ENCODE measurements at regions not wholly inside any gene's neighbourhood (a gene's known extent, or its start where the extent isn't known, plus 50 kb on each side); places are given as distances from the start of the nearest gene placed in this dataset.

DNA sequence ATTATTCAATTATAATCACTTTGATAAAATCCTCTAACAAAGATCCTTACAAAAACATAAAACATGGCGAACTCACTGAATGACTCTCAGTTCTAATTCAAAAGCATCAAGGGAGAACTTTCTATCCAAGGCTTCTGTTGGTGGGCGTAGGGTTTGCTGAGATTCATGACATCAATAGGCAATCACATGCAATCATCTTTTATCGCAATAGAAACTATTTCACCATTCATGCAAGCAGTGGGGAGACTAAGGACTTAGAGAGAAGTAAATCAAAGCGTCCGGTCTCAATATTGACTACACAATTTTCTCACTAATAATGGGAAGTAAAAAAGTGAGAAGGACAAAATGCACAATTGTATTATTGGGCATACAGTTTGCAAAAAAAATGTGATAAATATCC lies 168.7 kb downstream of the SCG2 start:
- H3K4me1 ChIP-seq (ENCODE audit: insufficient read depth, low read length) = no peaks in the 10 kb centered on the region
- no peak overlapping the region for H3K4me2 ChIP-seq (ENCODE audit: low read length)
- DNase-seq = no peak
- ATAC-seq = no peak
- H3K4me3 ChIP-seq (ENCODE audit: low read length) = no peak overlapping the region
- H3K79me2 ChIP-seq (ENCODE audit: low read length) = no peaks in the 10 kb centered on the region
- H3K27me3 ChIP-seq (ENCODE audit: low read length) = no peaks in the 10 kb centered on the region
- no peaks in the 10 kb centered on the region for H3F3A ChIP-seq (ENCODE audit: low read length, unreplicated experiment)
- no peak overlapping the region for H2AFZ ChIP-seq (ENCODE audit: low read length)
- H3K36me3 ChIP-seq (ENCODE audit: low read depth, low read length) = no peaks in the 10 kb centered on the region
- ChIA-PET CTCF (no interaction called here), POLR2A (ENCODE audit: unreplicated experiment) (no interaction called here)
- no peak overlapping the region for H3K9ac ChIP-seq (ENCODE audit: low read length)
- BruUV-seq (replicated peaks) = no TSS peak
- no peaks in the 10 kb centered on the region for H3K9me2 ChIP-seq (replicated peaks; ENCODE audit: low read length)
- H3K27ac ChIP-seq (ENCODE audit: low read length) = no peak overlapping the region
- no peaks in the 10 kb centered on the region for H3K9me3 ChIP-seq (ENCODE audit: low read length)
- H4K20me1 ChIP-seq (ENCODE audit: low read length) = no peaks in the 10 kb centered on the region
- intact Hi-C loops (cut with micrococcal nuclease) = no loop called here
- no peak for TF ChIP-seq EZH2 (IDR thresholded peaks at IDR 0.05; ENCODE audit: low read length, unreplicated experiment)
- no peak for TF ChIP-seq EZH2phosphoT487 (IDR thresholded peaks at IDR 0.05; ENCODE audit: borderline replicate concordance, low read length)
- TF ChIP-seq CTCF (conservative IDR thresholded peaks at IDR 0.05; ENCODE audit: low read depth, low read length) = no peak

GRCh38 chr2:223437788-223438187 lies 164.4 kb downstream of the SCG2 start:
- H3K27ac ChIP-seq (ENCODE audit: low read length) = no peak overlapping the region
- DNase-seq = no peak
- no peaks in the 10 kb centered on the region for H3K9me3 ChIP-seq (ENCODE audit: low read length)
- no peaks in the 10 kb centered on the region for H3K79me2 ChIP-seq (ENCODE audit: low read length)
- ChIA-PET POLR2A (ENCODE audit: unreplicated experiment) (no interaction called here), CTCF (no interaction called here)
- no peak overlapping the region for H2AFZ ChIP-seq (ENCODE audit: low read length)
- H3K36me3 ChIP-seq (ENCODE audit: low read depth, low read length) = no peaks in the 10 kb centered on the region
- no peaks in the 10 kb centered on the region for H3K9me2 ChIP-seq (replicated peaks; ENCODE audit: low read length)
- H3K4me2 ChIP-seq (ENCODE audit: low read length) = no peak overlapping the region
- no TSS peak for BruUV-seq (replicated peaks)
- intact Hi-C loops (cut with micrococcal nuclease) = no loop called here
- no peak for TF ChIP-seq EZH2phosphoT487 (IDR thresholded peaks at IDR 0.05; ENCODE audit: borderline replicate concordance, low read length)
- TF ChIP-seq CTCF (conservative IDR thresholded peaks at IDR 0.05; ENCODE audit: low read depth, low read length) = no peak
- H3K4me1 ChIP-seq (ENCODE audit: insufficient read depth, low read length) = no peaks in the 10 kb centered on the region
- H3F3A ChIP-seq (ENCODE audit: low read length, unreplicated experiment) = no peaks in the 10 kb centered on the region
- H3K9ac ChIP-seq (ENCODE audit: low read length) = no peak overlapping the region
- no peak overlapping the region for H3K4me3 ChIP-seq (ENCODE audit: low read length)
- H3K27me3 ChIP-seq (ENCODE audit: low read length) = no peaks in the 10 kb centered on the region
- H4K20me1 ChIP-seq (ENCODE audit: low read length) = no peaks in the 10 kb centered on the region
- ATAC-seq = no peak

- no peak for ATAC-seq
- intact Hi-C loops (cut with micrococcal nuclease) = no loop called here
- DNase-seq = no peak
- Histone ChIP-seq H3F3A (ENCODE audit: low read length, unreplicated experiment) (no peaks in the 10 kb centered on the region), H2AFZ (ENCODE audit: low read length) (no peak overlapping the region), H3K9me3 (ENCODE audit: low read length) (no peaks in the 10 kb centered on the region), H3K9ac (ENCODE audit: low read length) (no peak overlapping the region), H3K4me3 (ENCODE audit: low read length) (no peak overlapping the region), H3K4me1 (ENCODE audit: insufficient read depth, low read length) (no peaks in the 10 kb centered on the region), H4K20me1 (ENCODE audit: low read length) (no peaks in the 10 kb centered on the region), H3K4me2 (ENCODE audit: low read length) (no peak overlapping the region), H3K9me2 (replicated peaks; ENCODE audit: low read length) (no peaks in the 10 kb centered on the region), H3K79me2 (ENCODE audit: low read length) (no peaks in the 10 kb centered on the region), H3K27ac (ENCODE audit: low read length) (no peak overlapping the region), H3K36me3 (ENCODE audit: low read depth, low read length) (no peaks in the 10 kb centered on the region), H3K27me3 (ENCODE audit: low read length) (no peaks in the 10 kb centered on the region)
- BruUV-seq (replicated peaks) = no TSS peak
- CTCF ChIA-PET = no interaction called here
- POLR2A ChIA-PET (ENCODE audit: unreplicated experiment) = no interaction called here
- TF ChIP-seq CTCF (conservative IDR thresholded peaks at IDR 0.05; ENCODE audit: low read depth, low read length) (no peak), EZH2phosphoT487 (IDR thresholded peaks at IDR 0.05; ENCODE audit: borderline replicate concordance, low read length) (no peak), EZH2 (IDR thresholded peaks at IDR 0.05; ENCODE audit: low read length, unreplicated experiment) (no peak)
Measured at GRCh38 chr2:223439184-223439583, 163.0 kb downstream of the SCG2 start.

Measured in PC-3 (cell line).